IMR-90 (cell line): ENCODE measurements at regions not wholly inside any gene's neighbourhood (a gene's known extent, or its start where the extent isn't known, plus 50 kb on each side); places are given as distances from the start of the nearest gene placed in this dataset.

Experiments used
- ATAC-seq: fragments of 200-7000 bp; cut with Tn5 transposase; 2 replicates; pipeline ENCODE4 v1.9.1; 2020; ENCODE audit warnings: low read depth, mild to moderate bottlenecking, moderate library complexity
- BruUV-seq: library from RNA; stranded (reverse); fragments of 400-500 nt; replicated peaks from 2 replicates; lab custom pipeline; 2021; lab: Mats Ljungman, UMichigan
- CTCF ChIA-PET: fragments of 300-600 bp; formaldehyde crosslinking; extraction: SDS; loops from one replicate; lab custom pipeline; 2021; ENCODE audit warnings: antibody characterized with exemption; lab: Yijun Ruan, JAX
- POLR2A ChIA-PET: fragments of 300-600 bp; sonication (Branson Sonifier 250); formaldehyde crosslinking; loops from one replicate; lab custom pipeline; 2022; ENCODE audit warnings: antibody characterized with exemption; ENCODE audit not compliant: unreplicated experiment; lab: Charles Lee
- DNase-seq: peaks from one replicate; pipeline ENCODE4 v3.0.0; 2013
- H2AFZ ChIP-seq: replicated peaks from 2 replicates; pipeline ENCODE3; 2013; ENCODE audit warnings: low read length, mild to moderate bottlenecking; ENCODE audit not compliant: poor library complexity
- H2AK5ac ChIP-seq: 2 replicates; pipeline ENCODE4 v1.6.1; 2013; ENCODE audit warnings: low read depth, low read length, inconsistent platforms
- H2AK9ac ChIP-seq: replicated peaks from 2 replicates; pipeline ENCODE3; 2013; ENCODE audit warnings: mild to moderate bottlenecking, low read depth, low read length, moderate library complexity; ENCODE audit not compliant: poor library complexity
- H2BK120ac ChIP-seq: 2 replicates; pipeline ENCODE4 v1.6.1; 2013; ENCODE audit warnings: low read depth, low read length, inconsistent platforms
- H2BK15ac ChIP-seq: 3 replicates; pipeline ENCODE4 v1.6.1; 2013; ENCODE audit warnings: low read depth, low read length, inconsistent platforms
- H2BK20ac ChIP-seq: 2 replicates; pipeline ENCODE4 v1.6.1; 2013; ENCODE audit warnings: low read depth, mild to moderate bottlenecking, inconsistent platforms, low read length, moderate library complexity
- H2BK5ac ChIP-seq: 2 replicates; pipeline ENCODE4 v1.6.1; 2013; ENCODE audit warnings: mild to moderate bottlenecking, low read depth, low read length, inconsistent platforms; ENCODE audit not compliant: poor library complexity, severe bottlenecking
- H3K14ac ChIP-seq: replicated peaks from 2 replicates; pipeline ENCODE4 v1.6.1; 2013; ENCODE audit warnings: low read depth, low read length, inconsistent platforms
- H3K18ac ChIP-seq: 2 replicates; pipeline ENCODE4 v1.6.1; 2013; ENCODE audit warnings: low read depth, low read length, control low read depth
- H3K23ac ChIP-seq: 2 replicates; pipeline ENCODE4 v1.6.1; 2013; ENCODE audit warnings: low read depth, low read length, inconsistent platforms
- H3K27ac ChIP-seq: 2 replicates; pipeline ENCODE4 v1.5.1; 2013; ENCODE audit warnings: mild to moderate bottlenecking, control low read depth, low read length; ENCODE audit not compliant: insufficient read depth
- H3K27me3 ChIP-seq: 2 replicates; pipeline ENCODE4 v1.6.1; 2013; ENCODE audit warnings: low read length; ENCODE audit not compliant: control insufficient read depth, insufficient read depth
- H3K36me3 ChIP-seq: 2 replicates; pipeline ENCODE4 v1.6.1; 2013; ENCODE audit warnings: low read length, mixed read lengths; ENCODE audit not compliant: control insufficient read depth, insufficient read depth
- H3K4ac ChIP-seq: 2 replicates; pipeline ENCODE4 v1.6.1; 2013; ENCODE audit warnings: low read depth, low read length, inconsistent platforms
- H3K4me1 ChIP-seq: 2 replicates; pipeline ENCODE4 v1.6.1; 2013; ENCODE audit warnings: low read length, mixed read lengths; ENCODE audit not compliant: control insufficient read depth, insufficient read depth
- H3K4me2 ChIP-seq: 2 replicates; pipeline ENCODE4 v1.6.1; 2013; ENCODE audit warnings: low read depth, mild to moderate bottlenecking, control low read depth, low read length, moderate library complexity
- H3K4me3 ChIP-seq: 2 replicates; pipeline ENCODE4 v1.5.1; 2013; ENCODE audit warnings: low read depth, mild to moderate bottlenecking, control low read depth, low read length, moderate library complexity; ENCODE audit not compliant: insufficient read depth
- H3K56ac ChIP-seq: 2 replicates; pipeline ENCODE4 v1.6.1; 2013; ENCODE audit warnings: low read length, inconsistent platforms; ENCODE audit not compliant: insufficient read depth; ENCODE audit errors: extremely low read depth
- H3K79me1 ChIP-seq, 2 experiments: 2 replicates each; pipeline ENCODE4 v1.6.1; 2013; ENCODE audit warnings: low read length in 2 of 2, inconsistent platforms in 1 of 2, low read depth in 1 of 2
- H3K9ac ChIP-seq: 2 replicates; pipeline ENCODE4 v1.6.1; 2013; ENCODE audit warnings: low read depth, low read length, control low read depth
- H3K9me1 ChIP-seq: 2 replicates; pipeline ENCODE4 v1.6.1; 2013; ENCODE audit warnings: low read length, inconsistent platforms; ENCODE audit not compliant: insufficient read depth
- H3K9me3 ChIP-seq: 2 replicates; pipeline ENCODE4 v1.6.1; 2013; ENCODE audit warnings: low read length; ENCODE audit not compliant: control insufficient read depth, insufficient read depth
- H4K20me1 ChIP-seq: 2 replicates; pipeline ENCODE4 v1.6.1; 2013; ENCODE audit warnings: low read length, inconsistent platforms; ENCODE audit not compliant: insufficient read depth
- H4K5ac ChIP-seq: 2 replicates; pipeline ENCODE4 v1.6.1; 2013; ENCODE audit warnings: mild to moderate bottlenecking, low read depth, low read length, control low read depth
- H4K8ac ChIP-seq, 2 experiments: 2 replicates each; pipeline ENCODE4 v1.6.1; 2013; ENCODE audit warnings: low read depth in 2 of 2, low read length in 2 of 2, control low read depth in 1 of 2, inconsistent platforms in 1 of 2
- H4K91ac ChIP-seq: 2 replicates; pipeline ENCODE4 v1.6.1; 2013; ENCODE audit warnings: low read depth, low read length, inconsistent platforms; ENCODE audit not compliant: insufficient read depth
- MXI1 ChIP-seq: IDR thresholded peaks from 2 replicates; pipeline ENCODE4 v1.6.1; 2012; ENCODE audit warnings: low read depth, mild to moderate bottlenecking, low read length, moderate library complexity, borderline replicate concordance
- SMC3 ChIP-seq: fragments of 150-350 bp; IDR thresholded peaks from 2 replicates; pipeline ENCODE4 v1.6.1; 2016; ENCODE audit warnings: low read depth, mild to moderate bottlenecking, antibody characterized with exemption, low read length, moderate library complexity
- WGBS, 2 experiments: methylation state at CpG; one replicate each; pipeline versions ENCODE4 v1.1.5 to v1.1.7; 2013; ENCODE audit warnings: missing lambda C conversion rate in 2 of 2; ENCODE audit not compliant: insufficient read length in 1 of 2; ENCODE audit errors: extremely low coverage in 2 of 2; 5-methylcytosine and 5-hydroxymethylcytosine counted together
- dilution Hi-C: fragments of 300-500 bp; cut with HindIII; formaldehyde crosslinking; loops from one replicate; pipeline ENCODE4 v1.14.3; 2018; ENCODE audit warnings: low sequenced_read_pairs; ENCODE audit not compliant: unreplicated experiment
- in situ Hi-C: fragments of 300-500 bp; cut with MboI; formaldehyde crosslinking; loops from 3 replicates; pipeline ENCODE4 v1.14.3; 2019; ENCODE audit warnings: low sequenced_read_pairs, inconsistent platforms, mixed read lengths
- intact Hi-C: fragments of 100-400 bp; cut with micrococcal nuclease; formaldehyde crosslinking; loops from 2 replicates; pipeline ENCODE4 v1.10.0; 2022

DNA sequence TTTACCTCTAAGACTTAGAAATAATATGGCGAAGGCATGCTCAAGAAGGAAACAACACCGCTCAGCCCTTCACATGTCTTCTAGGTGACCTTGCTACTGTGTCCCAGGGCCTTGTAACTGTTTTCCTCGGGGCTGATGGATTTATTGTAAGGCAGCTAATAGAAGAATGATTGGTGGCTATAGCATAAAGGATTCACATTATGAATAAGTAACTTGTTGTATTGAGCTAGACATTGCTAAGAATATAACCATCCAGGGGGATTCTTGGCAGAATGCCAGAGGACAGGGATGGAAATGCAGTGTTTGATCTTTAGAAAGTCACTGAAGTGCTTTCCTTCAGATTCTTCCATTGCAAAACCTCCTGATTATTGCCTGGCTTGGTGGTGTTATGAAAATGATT, 54.9 kb downstream of the PLEKHG1 start:
- no peak overlapping the region for H3K14ac ChIP-seq
- no peaks in the 10 kb centered on the region for H3K9me3 ChIP-seq
- no peak overlapping the region for H2BK120ac ChIP-seq
- no peak overlapping the region for H3K27ac ChIP-seq
- no peak overlapping the region for H2AFZ ChIP-seq
- H3K4me3 ChIP-seq: no peak overlapping the region
- H2AK5ac ChIP-seq: no peak overlapping the region
- H2BK5ac ChIP-seq: no peak overlapping the region
- H3K9me1 ChIP-seq: no peaks in the 10 kb centered on the region
- H4K20me1 ChIP-seq: no peaks in the 10 kb centered on the region
- no peak overlapping the region for H4K5ac ChIP-seq
- no peak overlapping the region for H3K4me2 ChIP-seq
- H3K56ac ChIP-seq: no peak overlapping the region
- dilution Hi-C loops: no loop called here
- no peak overlapping the region for H4K8ac ChIP-seq
- no peak overlapping the region for H3K23ac ChIP-seq
- ATAC-seq: no peak
- ChIA-PET CTCF (no interaction called here), POLR2A (no interaction called here)
- no peaks in the 10 kb centered on the region for H3K36me3 ChIP-seq
- TF ChIP-seq MXI1 (no peak), SMC3 (no peak)
- H3K4ac ChIP-seq: no peak overlapping the region
- no peaks in the 10 kb centered on the region for H3K27me3 ChIP-seq
- no peak overlapping the region for H2BK20ac ChIP-seq
- H3K4me1 ChIP-seq: no peaks in the 10 kb centered on the region
- no peak overlapping the region for H4K91ac ChIP-seq
- WGBS, 2 experiments: no CpG with 5 or more reads among the region's 3 CpGs
- BruUV-seq: no TSS peak
- no peaks in the 10 kb centered on the region for H3K79me1 ChIP-seq
- H2AK9ac ChIP-seq: no peak overlapping the region
- in situ Hi-C loops: no loop called here
- H2BK15ac ChIP-seq: no peak overlapping the region
- no peak overlapping the region for H3K9ac ChIP-seq
- DNase-seq: no peak
- no peak overlapping the region for H3K18ac ChIP-seq
- intact Hi-C loops: no loop called here
